Suppressor macrophage (primary cell): ENCODE measurements at regions not wholly inside any gene's neighbourhood (a gene's known extent, or its start where the extent isn't known, plus 50 kb on each side); places are given as distances from the start of the nearest gene placed in this dataset.
"Not testable (repeated sequence)": the region's sequence is repeated elsewhere in the genome, so short reads cannot be mapped to it uniquely, and the experiment has no call there.

Source experiments
- DNase-seq, 4 experiments: peaks; one replicate each; pipeline ENCODE4 v3.0.0-alpha.2; 2020 to 2022

DNA sequence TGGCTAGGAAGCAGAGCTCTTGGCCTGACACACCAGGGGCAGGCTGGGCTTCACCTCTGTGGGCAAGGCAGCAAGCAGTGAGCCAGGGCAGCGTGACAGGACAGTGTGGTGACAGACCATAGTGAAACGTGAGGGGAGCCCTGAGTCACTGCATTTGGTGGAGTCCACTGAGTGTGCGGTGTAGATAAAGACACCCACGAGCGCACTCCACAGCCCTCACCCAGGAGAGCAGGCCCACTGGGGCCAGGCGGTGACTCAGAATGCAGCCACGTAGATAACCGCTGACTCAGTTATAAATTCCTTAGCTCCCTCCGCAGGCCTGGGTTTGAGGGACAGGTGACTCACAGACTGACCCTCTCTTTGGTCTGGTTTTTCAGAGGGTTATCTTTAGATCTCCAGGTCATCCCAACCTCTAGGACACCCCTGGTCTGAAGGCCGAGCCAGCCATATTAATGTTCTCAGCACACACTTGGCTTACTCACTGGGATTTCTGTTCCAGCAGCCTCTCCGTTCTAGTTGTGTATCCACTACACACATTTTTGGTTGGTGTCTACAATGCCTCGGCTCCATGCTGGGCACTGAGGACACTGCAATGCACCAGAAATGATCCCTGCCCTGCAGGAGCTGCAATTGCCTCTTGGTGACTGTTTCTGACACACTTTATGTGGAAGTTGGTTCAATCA is 90.2 kb upstream of the TSPAN2 start:
- no peak for DNase-seq

DNA sequence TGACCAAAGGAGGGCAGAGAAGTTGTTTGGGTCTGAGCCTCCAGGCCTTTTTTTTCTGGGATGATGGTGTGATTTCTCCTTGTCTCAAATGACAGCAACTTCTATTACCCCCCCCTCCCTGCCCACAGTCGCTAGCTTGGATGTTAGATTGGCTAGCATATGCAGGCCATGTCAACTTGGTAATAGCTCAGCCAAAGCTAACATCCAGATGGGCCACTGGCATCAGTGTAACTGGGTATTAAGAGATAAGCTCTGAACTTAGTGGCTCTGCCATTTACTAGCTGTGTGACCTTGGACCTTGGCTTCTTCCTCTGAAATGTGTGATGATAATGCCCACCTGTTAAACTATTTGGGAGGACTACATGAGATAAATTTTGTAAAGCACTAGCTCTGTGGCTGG is 86.9 kb upstream of the TSPAN2 start:
- DNase-seq, result no peak

- no peak for DNase-seq
Observed at GRCh38 chr1:115175596-115175995, 86.3 kb upstream of the TSPAN2 start.

DNA sequence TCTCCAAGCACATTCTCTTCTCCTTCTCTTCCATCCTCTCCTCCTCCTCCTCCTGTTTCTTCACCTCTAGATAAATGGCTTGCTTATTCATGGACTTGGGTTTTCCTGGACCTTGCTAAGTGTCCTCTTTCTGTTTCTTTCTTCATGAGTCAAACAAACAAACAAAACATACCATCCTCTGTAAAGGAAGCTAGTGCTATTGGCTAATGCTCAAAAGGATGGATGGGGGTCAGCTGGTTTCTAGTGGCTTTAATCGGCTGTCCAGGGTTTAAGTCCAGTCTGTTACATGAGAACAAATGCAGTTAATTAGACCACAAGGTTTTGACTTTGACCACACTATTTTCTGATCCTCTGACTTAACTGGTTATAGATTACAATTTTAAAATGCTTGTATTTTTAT is 83.8 kb upstream of the TSPAN2 start:
- no peak for DNase-seq

- DNase-seq, result no peak
Observed at GRCh38 chr1:115172270-115172669, 83.0 kb upstream of the TSPAN2 start.

GRCh38 chr1:115170961-115171392 is 81.7 kb upstream of the TSPAN2 start:
- no peak for DNase-seq

DNA sequence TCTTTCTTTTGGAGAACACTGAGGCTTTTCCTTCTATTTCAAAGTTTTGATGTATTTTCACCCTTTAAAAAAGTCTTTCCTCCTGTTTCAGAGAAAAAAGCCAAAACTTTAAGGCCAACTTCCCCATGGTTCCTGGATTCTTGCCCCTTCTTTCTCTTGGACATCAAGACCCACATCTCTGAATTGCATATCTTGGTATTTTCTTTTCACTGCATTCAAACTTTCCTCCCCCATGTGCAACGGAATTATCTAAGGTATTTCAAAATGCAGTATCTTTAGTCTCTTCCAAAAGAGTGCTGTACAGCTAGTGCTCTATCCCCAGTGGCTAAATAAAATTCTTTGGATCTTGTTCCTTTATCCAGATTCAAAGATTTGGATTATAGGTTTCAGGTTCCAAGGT is 81.1 kb upstream of the TSPAN2 start:
- DNase-seq, result no peak

- DNase-seq, result no peak
Observed at GRCh38 chr1:115168026-115168425, 78.7 kb upstream of the TSPAN2 start.

- no peak for DNase-seq
Observed at GRCh38 chr1:115166531-115167091, 77.3 kb upstream of the TSPAN2 start.

DNA sequence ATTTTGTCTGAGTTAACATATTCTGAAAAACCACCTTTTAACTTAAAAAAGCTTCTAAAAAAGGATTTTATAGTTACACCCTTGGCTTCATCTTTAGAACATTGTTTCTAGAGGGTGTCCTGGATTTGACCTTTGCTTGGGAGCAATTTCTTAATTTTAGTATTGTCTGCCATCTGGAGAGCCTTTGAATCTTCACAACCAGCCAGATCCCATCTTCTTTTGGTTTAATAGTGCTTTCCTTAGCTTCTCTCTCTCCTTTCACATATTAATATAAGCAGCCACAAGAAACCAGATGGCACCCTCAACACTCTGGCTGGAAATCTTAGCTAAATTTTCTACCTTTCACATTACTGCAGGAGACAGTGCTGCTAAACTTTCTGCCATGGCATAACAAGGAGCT is 76.5 kb upstream of the TSPAN2 start:
- DNase-seq, result no peak

DNA sequence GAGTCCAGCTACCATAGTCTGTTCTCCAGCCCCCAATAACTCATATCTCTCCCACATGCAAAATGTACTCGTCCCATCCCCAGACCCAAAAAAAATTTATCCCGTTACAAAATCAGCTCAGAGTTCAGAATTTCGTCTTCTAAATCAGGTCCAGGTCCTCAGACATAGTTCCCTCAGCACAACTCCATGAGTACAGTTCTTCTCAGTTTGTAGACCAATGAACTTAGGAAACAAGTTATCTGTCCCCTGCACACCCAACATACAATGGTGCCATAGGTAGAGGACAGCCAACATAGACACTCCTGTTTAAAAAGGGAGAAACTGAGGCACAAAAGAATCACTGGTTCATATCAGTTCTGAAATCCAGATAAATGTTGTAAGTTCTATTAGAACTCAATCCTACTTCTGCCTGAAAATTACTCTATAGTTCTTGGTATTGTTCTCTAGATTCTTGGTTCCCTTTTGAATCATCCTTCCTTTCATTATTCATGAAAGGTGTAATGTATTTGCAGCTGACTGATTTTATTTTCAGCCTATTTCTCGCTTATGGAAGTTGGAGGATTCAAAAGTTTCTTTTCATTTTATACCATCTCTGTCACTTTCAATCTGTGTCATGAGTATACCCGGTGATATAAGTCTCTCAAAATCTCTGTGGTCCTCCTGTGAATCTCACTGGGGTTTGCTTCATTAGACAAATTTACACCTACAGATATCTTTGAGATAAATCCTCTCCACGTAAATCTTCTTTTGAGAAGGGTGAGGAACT is 75.8 kb upstream of the TSPAN2 start:
- DNase-seq, result no peak

- peak in 2 of 4 experiments; percentile 4 for DNase-seq
Observed at GRCh38 chr1:115164484-115164883, 75.2 kb upstream of the TSPAN2 start.

- DNase-seq, result no peak
Observed at GRCh38 chr1:115160728-115161127, 71.4 kb upstream of the TSPAN2 start.

GRCh38 chr1:115159958-115160357 is 70.7 kb upstream of the TSPAN2 start:
- DNase-seq, result no peak

DNA sequence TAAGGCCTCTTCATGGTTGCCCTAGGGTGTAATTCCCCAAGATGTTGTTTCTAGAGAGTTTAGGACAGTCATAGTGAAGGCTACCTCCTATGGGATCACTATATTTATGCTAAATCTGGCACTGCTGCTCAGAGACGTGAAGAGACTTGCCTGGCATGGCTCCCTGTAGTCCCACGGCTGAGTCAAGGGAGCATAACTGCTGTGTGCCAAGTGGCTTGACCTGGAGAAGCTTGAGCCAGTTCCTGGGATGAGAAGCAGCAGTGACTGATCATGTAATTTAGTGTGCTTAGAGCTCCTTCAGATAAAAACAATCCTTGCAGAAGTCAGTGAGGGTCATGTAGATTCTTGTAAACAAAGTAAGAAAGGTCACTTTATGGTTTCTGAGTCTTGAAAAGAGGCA is 68.9 kb upstream of the TSPAN2 start:
- DNase-seq, result no peak

- DNase-seq, result no peak
Observed at GRCh38 chr1:115156826-115157468, 67.6 kb upstream of the TSPAN2 start.

GRCh38 chr1:115153966-115154557 is 64.8 kb upstream of the TSPAN2 start:
- DNase-seq, result no peak

DNA sequence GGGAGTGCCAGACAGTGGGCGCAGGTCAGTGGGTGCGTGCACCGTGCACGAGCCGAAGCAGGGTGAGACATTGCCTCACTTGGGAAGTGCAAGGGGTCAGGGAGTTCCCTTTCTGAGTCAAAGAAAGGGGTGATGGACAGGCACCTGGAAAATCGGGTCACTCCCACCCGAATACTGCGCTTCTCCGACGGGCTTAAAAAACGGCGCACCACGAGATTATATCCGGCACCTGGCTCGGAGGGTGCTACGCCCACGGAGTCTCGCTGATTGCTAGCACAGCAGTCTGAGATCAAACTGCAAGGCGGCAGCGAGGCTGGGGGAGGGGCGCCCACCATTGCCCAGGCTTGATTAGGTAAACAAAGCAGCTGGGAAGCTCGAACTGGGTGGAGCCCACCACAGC is 58.6 kb upstream of the TSPAN2 start:
- not testable (repeated sequence) for DNase-seq

- no peak for DNase-seq
Observed at GRCh38 chr1:115145226-115145625, 55.9 kb upstream of the TSPAN2 start.

- no peak for DNase-seq
Observed at GRCh38 chr1:115144176-115144575, 54.9 kb upstream of the TSPAN2 start.

- DNase-seq, result no peak
Observed at GRCh38 chr1:115142616-115143015, 53.3 kb upstream of the TSPAN2 start.

DNA sequence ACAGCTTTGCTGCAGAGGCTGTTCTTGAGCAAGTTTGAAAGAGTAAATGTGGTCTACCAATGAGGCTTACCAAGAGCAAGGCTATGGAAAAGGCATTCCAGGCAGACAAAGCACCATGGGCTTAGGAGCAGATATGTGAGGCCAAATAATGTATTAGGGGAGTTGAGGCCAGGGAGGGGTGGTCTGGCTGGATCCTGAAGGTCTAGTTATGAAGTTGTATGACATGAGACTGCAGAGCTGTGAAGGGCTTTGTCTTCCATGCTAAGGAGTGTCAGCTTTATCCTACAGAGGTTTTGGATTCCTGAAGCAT is 51.8 kb upstream of the TSPAN2 start:
- DNase-seq, result no peak

- no peak for DNase-seq
Observed at GRCh38 chr1:115140442-115141144, 51.3 kb upstream of the TSPAN2 start.
